ENCODE measurements at regions not wholly inside any gene's neighbourhood (a gene's known extent, or its start where the extent isn't known, plus 50 kb on each side); places are given as distances from the start of the nearest gene placed in this dataset.

DNA sequence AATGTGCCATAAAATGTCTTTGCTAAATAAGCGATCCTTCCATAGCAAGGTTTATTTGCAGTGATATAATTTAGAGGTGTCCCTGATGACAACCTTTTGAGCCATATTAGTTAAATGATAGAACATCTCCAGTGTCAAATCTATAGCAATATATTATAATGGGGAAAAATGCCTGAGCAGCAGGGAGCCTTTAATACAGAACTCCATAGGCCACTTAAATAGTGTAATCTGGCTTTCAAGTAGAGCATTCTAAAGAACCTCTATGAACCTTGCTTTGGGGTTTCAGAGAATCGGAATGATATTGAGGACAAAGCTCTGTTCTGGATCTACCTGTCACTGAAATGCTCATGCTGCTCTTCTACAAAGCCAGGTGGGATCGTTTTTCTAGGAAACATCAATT is 96.7 kb upstream of the MEF2C start:
- intact Hi-C loops (cut with DNase I; ENCODE audit: low total_unique reads): no loop called here
- 75 to 86% (median 83%) methylated on average over 3 of the region's 3 CpGs for WGBS, 5 donors

DNA sequence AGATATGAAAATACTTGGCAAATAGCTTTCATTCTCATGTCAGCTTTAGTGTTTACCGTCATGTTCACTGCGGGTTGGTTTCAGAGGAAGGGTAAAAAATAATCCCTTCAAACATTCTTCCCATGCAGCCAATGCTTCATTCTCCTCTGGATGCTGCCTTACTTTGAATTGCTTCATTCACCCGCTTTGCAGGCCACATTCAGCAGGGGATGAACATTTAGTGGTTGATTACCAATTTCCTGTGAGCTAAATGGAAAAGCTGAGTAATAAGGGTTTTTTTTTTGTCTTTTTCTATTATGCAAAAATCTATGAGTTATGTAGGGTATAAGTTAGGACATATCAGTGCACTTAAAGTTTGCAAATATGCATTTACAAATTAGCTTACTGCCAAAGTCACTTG is 96.3 kb upstream of the MEF2C start:
- Histone ChIP-seq H3K9me3 (no peaks in the 10 kb centered on the region), H3K4me3 (no peak overlapping the region), H3K27me3 (no peaks in the 10 kb centered on the region), H3K27ac (no peak overlapping the region), H3K4me1 (no peaks in the 10 kb centered on the region), H3K36me3 (no peaks in the 10 kb centered on the region)
- WGBS, 5 donors: 61 to 69% (median 62%) methylated on average over 3 of the region's 3 CpGs
- intact Hi-C loops (cut with DNase I; ENCODE audit: low total_unique reads): no loop called here
- DNase-seq: no peak
- TF ChIP-seq, protein P1, sequence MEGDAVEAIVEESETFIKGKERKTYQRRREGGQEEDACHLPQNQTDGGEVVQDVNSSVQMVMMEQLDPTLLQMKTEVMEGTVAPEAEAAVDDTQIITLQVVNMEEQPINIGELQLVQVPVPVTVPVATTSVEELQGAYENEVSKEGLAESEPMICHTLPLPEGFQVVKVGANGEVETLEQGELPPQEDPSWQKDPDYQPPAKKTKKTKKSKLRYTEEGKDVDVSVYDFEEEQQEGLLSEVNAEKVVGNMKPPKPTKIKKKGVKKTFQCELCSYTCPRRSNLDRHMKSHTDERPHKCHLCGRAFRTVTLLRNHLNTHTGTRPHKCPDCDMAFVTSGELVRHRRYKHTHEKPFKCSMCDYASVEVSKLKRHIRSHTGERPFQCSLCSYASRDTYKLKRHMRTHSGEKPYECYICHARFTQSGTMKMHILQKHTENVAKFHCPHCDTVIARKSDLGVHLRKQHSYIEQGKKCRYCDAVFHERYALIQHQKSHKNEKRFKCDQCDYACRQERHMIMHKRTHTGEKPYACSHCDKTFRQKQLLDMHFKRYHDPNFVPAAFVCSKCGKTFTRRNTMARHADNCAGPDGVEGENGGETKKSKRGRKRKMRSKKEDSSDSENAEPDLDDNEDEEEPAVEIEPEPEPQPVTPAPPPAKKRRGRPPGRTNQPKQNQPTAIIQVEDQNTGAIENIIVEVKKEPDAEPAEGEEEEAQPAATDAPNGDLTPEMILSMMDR (IDR thresholded peaks at IDR 0.05): no peak
- TF ChIP-seq POLR2A (IDR thresholded peaks at IDR 0.05): no peak
- TF ChIP-seq POLR2AphosphoS5 (IDR thresholded peaks at IDR 0.05): no peak
- no peak for TF ChIP-seq EP300 (IDR thresholded peaks at IDR 0.05)

More for the DNA sequence above, 96.7 kb upstream of the MEF2C start:
- H3K4me1 ChIP-seq: no peaks in the 10 kb centered on the region
- no peak overlapping the region for H3K27ac ChIP-seq
- H3K9me3 ChIP-seq: no peaks in the 10 kb centered on the region
- H3K36me3 ChIP-seq: no peaks in the 10 kb centered on the region
- H3K27me3 ChIP-seq: no peaks in the 10 kb centered on the region
- no peak for DNase-seq
- TF ChIP-seq POLR2AphosphoS5 (IDR thresholded peaks at IDR 0.05) (no peak), POLR2A (IDR thresholded peaks at IDR 0.05) (no peak), EP300 (IDR thresholded peaks at IDR 0.05) (no peak)
- TF ChIP-seq, protein P1 (IDR thresholded peaks at IDR 0.05): no peak
- H3K4me3 ChIP-seq: no peak overlapping the region

DNA sequence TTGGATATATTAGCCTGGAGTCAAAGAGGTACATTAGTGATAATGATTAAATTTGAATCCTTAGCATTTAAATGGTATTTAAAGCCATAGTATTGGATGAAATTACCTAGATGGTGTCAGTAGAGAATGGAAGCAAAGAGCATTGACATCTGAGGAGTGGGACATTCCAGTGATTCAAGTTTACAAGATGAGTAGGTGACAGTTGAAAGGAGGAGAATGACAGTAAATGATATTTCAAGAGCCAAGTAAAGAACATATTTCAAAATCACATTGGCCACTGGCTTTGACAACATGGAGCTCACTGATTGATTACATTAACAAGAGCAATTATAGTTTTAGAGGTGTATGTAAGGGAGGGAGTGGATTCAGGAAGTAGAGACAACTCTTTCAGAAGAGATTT is 93.9 kb upstream of the MEF2C start:
- TF ChIP-seq POLR2AphosphoS5 (IDR thresholded peaks at IDR 0.05) (no peak), EP300 (IDR thresholded peaks at IDR 0.05) (no peak), POLR2A (IDR thresholded peaks at IDR 0.05) (no peak)
- TF ChIP-seq, protein P1 (IDR thresholded peaks at IDR 0.05): no peak
- no peaks in the 10 kb centered on the region for H3K36me3 ChIP-seq
- DNase-seq: no peak
- no peak overlapping the region for H3K27ac ChIP-seq
- no peaks in the 10 kb centered on the region for H3K9me3 ChIP-seq
- no peaks in the 10 kb centered on the region for H3K27me3 ChIP-seq
- intact Hi-C loops (cut with DNase I; ENCODE audit: low total_unique reads): no loop called here
- no peak overlapping the region for H3K4me3 ChIP-seq
- H3K4me1 ChIP-seq: no peaks in the 10 kb centered on the region

DNA sequence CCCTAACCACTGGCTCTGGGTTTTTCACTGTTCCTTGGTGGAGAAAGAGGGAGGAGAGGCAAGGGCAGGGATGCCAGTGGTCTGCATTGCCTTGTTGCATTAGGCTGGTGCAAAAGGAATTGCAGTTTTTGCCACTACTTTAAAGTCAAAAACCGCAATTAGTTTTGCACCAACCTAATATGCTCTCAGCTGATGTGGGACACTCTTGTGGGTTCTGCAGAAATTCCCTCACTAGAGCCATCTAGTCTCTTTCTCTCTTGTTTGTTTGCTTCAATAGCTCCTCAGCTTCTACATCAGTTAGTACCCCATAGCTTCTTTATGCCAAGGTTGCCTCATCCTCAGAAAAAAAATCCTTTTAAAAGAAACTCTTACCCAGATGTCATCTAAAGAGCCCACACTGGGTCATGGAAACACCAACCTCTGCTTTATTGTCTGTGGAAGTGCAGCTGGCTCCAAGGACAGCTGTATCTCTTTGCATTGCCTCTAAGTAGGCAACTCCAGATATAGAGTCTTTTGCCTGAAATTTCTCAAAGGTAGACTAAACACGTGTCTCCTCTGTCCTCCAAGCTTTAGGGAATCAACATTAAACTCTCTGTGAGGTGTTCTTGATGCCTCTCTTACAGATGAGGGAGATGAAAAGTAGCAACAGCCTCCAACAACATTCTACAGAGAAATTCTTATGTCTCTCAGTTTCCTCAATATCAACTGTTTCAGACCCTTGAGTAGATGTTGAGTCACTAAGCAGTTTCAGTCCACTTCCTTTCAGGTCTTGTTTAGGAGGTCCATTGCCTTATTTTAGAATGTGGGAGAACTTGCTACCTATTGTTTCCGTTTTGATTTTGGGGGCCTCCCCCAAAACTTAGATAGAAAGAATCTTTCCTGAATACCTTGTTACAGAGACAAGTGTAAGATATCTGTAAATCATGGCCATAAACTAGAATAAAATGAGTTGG is 84.9 kb upstream of the MEF2C start:
- H3K27ac ChIP-seq: no peak overlapping the region
- H3K36me3 ChIP-seq: no peaks in the 10 kb centered on the region
- H3K27me3 ChIP-seq: no peaks in the 10 kb centered on the region
- no peaks in the 10 kb centered on the region for H3K4me1 ChIP-seq
- no peak for DNase-seq
- H3K9me3 ChIP-seq: no peaks in the 10 kb centered on the region
- intact Hi-C loops (cut with DNase I; ENCODE audit: low total_unique reads): no loop called here
- 55 to 76% (median 72%) methylated on average over 3 of the region's 3 CpGs for WGBS, 5 donors
- H3K4me3 ChIP-seq: no peak overlapping the region
- TF ChIP-seq POLR2AphosphoS5 (IDR thresholded peaks at IDR 0.05): no peak
- no peak for TF ChIP-seq POLR2A (IDR thresholded peaks at IDR 0.05)
- TF ChIP-seq, protein P1 (IDR thresholded peaks at IDR 0.05): no peak
- TF ChIP-seq EP300 (IDR thresholded peaks at IDR 0.05): no peak

All from stomach (tissue), 8 donors.